Stimulated activated CD4-positive, alpha-beta T cell treated with anti-CD3 and anti-CD28 coated beads, TNF-alpha, amount 100 ng/mL, for 48 hours (primary cell): ENCODE measurements at regions not wholly inside any gene's neighbourhood (a gene's known extent, or its start where the extent isn't known, plus 50 kb on each side); places are given as distances from the start of the nearest gene placed in this dataset.

Experiments
- DNase-seq, 3 donors: peaks; one replicate each; pipeline ENCODE4 v3.0.0-alpha.2; 2020; ENCODE audit warnings: low read depth in 3 of 3

DNA sequence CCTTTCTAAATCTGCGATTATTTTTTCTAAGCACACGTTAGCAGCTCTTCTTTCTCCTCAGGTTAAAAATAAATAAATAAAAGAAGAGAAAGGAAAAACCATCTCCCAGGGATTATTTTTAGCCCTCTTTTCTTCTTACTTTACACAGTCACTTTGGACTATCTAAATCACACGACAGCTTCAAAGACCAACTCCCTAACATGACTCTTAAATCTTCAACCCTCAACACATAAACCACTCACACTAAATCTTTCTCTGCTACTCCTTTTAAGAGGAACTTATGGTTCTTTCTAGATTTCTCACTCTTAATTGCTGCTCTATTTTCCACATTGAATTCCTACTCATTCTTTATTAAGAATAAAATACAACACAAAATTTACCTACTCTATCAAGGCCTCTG lies 1095.0 kb upstream of the B3GALT2 start:
- no peak for DNase-seq

DNA sequence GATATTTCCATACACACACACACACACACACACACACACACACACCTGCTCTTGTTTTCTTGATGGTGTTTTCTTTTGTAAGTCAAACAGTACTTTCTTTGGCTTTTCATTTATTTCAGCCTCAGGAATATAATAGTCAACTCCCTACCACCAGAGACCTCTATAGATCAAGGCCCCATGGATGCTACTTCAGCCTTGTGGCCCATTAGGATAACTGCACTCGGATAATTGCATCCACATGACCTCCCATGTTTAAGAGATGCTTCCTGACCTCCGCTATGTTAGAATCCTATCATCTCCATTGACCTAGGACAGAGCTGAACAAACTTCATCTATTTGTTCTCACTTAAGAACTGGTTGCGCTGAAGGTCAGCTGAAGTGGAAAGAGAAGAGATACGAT lies 1094.0 kb upstream of the B3GALT2 start:
- no peak for DNase-seq

DNA sequence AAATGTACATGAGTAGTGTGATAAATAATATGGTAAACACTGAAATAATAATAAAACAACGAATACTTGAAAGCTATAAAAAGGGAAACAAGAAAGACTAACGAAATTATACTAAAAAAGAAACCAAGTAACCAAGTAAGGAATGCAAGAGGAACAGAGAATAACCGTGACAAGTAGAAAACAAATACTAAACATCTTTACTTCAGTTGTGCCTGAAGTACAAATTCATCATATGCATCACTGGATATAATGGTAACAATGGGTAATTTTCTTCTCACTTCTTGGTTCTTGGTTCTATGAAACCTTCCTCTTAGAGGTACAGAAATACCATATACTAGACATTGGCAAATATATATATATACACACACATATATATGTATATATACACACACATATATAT lies 1093.6 kb upstream of the B3GALT2 start:
- DNase-seq: no peak

DNA sequence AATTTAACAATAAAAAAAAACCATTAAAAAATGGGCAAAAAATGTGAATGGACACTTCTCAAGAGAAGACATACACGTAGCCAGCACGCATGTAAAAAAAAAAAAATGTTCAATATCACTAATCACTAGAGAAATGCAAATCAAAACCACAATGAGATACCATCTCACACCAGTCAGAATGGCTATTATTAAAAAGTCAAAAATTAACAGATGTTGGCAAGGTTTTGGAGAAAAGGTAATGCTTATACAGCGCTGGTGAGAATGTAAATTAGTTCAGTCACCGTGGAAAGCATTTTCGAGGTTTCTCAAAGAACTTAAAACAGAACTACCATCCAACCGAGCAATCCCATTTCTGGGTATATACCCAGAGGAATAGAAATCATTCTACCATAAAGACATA lies 1091.5 kb upstream of the B3GALT2 start:
- DNase-seq: no peak

DNA sequence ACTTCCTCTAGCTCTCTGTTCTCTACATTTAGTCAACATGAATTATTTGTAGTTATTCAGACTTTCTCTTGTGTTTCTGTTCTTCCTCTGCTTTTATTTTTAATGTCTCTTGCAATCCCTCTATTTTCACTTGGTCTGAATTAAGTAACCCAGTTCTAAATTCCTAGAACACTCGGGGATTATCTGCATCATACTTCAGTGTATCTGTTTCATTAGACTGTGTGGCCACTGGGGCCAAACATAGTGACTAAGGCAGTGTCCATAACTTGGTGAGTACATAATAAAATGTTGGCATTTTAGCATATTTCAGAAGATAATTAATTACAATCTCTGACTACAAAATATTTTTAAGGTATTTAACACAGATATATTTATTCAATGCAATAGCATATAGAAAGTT lies 1087.2 kb upstream of the B3GALT2 start:
- DNase-seq: no peak

DNA sequence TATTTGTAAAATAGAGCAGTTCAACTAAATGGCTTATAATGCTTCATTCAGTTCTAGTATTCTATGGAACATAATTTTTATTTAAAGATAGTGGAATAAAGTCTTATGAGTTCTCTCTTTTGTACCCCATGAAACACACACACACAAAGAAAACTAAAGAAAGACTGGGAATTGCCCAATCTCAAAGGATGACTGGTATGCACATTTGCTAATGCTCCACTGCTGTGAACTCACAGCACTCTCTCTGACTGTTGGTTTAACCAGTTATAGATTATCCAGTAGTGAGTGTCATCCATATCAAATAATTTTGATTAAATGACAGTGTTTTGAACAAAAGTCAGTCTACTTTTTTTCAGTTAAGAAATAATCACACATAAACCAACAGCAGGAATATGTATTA lies 1082.4 kb upstream of the B3GALT2 start:
- DNase-seq: no peak

DNA sequence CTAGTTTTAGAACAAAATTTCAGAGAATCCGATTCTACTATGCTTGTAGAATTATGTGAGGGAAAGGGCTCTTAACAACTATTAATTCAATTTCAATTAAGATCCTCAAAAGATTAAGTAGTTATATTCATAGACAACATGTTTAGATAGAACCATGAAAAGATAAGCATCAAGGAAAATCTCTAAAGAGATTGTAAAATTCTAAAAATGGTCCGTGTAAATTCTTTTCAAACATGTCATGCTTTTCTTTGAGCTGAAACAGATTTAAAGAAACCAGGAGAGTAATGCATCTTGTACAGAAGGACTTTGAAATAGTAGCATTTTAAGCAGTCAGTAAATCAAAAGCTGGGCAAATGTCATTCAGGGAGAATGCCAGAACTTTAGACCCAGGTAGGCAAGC lies 1080.6 kb upstream of the B3GALT2 start:
- DNase-seq: no peak

DNA sequence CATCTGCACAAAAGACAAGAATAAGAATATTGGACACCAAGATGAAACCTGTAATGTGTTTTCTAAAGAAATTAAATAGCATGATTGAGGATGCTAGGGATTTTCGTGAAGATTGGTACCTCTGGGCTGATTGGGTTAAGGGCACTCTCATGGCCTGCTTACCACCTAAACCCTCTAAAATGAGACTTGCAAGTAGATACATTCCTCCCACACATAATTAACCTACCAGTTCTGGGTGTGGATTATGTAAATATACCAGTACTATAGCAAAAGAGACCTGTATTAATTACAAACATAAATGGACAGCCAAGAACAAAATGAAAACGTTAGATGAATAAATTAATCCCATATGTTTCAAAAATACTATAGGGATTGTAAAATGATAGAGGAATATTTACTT lies 1069.6 kb upstream of the B3GALT2 start:
- DNase-seq: no peak

DNA sequence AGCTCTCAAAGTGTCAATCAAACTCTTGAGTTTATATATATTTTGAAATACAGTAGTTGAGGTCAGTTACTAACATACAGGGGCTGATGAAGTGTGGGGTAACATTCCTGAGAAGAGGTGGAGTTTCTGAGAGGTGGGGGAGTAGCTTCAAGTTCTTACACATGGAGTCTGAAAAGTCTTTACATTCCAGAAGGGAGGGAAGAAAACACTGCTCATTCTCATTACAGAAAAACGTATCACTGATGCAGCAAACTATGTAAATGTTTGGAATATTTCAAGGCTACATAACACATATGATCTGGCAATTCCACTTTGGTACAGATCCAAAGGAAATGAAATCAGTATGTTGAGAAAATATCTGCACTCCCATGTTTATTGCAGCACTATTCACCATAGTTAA lies 1065.8 kb upstream of the B3GALT2 start:
- DNase-seq: no peak

DNA sequence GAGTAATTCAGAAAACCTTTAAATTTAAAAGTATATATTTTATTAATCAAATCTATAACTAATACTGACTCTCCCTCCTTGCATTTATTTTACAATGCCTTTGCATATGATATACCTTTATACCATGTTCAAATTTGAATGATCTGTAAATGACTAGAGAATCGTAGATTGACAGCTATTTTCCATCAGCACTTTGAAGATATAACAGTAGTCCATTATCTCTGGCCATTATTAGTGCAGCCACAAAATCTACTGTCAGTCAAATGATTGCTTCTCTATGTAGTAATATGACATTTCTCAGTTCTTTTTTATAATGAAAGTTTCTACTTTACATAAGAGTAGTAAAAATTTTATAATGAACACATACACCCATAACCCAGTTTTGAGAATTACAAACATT lies 1054.8 kb upstream of the B3GALT2 start:
- DNase-seq: no peak

DNA sequence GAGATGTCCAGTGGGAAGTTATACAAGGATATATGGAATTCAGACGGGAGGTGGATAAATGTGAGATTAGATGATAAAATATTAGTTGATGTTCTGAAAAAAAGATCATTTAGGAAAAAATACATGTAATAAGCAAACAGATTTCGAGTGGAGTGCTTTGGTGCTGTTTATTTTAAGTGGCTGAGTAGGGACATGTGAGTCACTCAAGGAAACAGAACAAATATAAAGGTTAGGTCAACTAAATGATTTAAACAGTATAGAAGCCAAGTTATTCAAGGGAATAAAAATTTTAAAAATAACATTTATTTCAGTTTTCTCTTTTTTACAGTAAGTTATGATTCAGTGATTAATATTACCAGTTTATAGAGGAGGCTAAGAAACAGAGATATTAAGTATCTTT lies 1046.7 kb upstream of the B3GALT2 start:
- no peak for DNase-seq

DNA sequence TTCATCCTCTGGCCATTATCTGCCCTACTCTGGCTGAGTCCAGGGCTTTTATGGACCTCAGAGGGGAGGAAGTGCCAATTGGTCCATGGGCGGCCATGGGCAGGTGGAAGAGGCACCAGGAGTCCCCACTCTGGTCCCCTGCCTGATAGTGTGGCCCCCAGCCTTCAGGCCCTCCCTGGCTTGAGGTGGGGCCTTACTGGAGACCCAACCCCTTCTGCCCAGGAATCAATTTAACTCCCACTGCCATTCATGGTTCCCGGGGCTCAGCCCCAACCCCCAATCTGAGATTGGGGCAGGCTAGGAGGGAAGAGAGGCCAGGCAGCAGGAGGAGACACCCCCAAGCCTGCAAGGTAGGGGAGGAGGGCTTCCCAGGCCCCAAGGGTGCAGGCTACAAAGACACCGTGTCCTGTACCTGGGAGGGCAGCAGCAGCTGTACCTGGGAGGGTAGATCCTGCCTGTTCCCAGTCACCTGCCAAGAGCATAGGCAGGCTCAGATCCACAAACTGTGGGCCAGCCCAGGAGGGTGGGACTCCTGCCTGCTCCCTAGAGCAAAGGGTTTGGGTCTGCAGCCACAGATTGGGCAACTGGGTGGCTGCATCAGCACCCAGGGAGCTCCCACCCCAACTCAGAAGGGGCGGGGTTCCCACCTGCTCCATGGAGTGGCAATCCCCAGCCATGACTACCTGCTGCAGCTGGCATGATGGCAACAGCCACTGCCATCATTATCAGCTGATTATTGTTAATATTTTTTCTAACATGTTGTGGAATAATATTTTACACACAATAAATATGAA lies 1044.1 kb upstream of the B3GALT2 start:
- DNase-seq: no peak

DNA sequence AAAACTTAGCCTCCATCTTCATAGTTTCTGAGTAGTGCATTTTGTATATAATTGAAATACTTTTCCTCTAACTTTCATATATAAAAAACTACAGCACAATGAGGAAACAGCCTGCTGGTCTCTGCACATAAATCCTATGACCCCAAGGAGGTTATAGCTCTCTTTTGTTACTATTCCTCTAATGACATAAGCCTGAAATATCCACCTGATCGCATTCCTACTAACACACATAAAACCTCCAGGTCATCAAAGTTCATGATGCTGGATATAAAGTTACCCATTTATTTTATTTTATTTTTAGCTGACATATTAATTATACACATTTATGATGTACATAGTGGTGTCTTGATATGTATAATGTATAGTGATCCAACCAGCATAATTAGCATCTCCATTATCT lies 1042.0 kb upstream of the B3GALT2 start:
- DNase-seq: no peak

DNA sequence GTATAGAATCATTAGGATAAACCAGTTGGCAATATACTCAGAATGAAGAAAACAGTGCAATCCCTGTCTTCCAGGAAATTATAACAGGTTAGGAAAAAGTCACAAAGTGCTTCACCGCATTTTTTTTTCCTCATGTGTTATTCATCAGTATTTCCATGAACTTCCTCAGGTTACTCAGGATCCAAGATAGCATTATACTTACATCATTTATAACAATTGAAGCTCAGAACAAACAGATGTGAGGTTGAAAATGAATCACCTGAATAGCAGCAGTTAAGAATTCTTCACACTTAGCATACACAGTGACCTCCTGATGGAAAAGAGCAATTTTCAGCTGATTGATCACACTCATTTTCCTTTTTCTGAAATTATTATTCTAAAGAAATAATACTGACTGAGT lies 1040.7 kb upstream of the B3GALT2 start:
- no peak for DNase-seq

DNA sequence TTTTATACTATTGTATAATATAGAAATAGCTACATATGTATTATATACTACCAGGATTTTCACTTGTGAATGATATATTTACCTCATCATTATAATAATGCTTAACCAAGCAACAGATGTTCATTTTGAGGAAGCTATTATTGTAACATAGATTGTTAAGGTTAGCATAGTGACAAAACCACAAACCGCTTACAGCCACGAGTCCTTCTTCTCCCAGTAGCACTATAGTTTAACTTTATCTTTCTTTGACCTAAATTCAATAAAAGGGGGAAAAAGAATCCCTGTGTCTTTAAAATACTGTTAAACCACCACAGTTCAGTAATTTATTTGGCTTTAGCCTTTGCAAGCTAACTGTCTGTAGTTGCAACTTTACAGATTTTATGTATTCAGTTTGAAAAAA lies 1039.4 kb upstream of the B3GALT2 start:
- no peak for DNase-seq

DNA sequence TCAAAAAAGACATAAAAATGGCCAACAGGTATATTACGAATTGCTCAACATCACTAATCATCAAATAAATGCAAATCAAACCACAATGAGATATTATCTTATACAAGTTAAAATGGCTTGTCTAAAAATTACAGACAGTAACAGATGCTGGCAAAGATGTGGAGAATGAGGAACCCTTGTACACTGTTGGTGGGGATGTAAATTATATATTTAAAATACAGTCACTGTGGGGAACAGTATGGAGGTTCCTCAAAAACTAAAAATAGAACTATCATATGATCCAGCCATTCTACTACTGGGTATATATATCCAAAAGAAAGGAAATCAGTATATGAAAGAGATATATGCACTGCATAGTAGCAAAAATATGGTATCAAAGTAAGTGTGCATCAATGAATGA lies 1037.2 kb upstream of the B3GALT2 start:
- no peak for DNase-seq

DNA sequence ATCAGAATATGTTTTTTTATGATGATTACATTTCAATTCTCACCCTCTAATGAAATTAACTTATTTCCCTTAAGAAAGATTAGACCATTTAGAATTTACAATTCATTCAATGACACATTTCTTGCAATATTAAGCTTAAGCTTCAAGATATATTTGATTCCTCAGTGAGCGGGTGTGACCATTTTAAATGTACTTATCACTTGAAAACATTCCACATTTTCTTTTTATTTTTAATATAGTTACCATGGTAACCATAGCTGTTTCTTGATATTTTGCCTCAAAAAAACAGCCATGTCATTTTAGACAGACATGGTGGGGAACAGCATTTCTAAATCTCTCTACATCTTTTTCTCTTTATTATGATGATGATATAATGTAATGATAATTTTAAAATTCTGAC lies 1029.0 kb upstream of the B3GALT2 start:
- DNase-seq: no peak

DNA sequence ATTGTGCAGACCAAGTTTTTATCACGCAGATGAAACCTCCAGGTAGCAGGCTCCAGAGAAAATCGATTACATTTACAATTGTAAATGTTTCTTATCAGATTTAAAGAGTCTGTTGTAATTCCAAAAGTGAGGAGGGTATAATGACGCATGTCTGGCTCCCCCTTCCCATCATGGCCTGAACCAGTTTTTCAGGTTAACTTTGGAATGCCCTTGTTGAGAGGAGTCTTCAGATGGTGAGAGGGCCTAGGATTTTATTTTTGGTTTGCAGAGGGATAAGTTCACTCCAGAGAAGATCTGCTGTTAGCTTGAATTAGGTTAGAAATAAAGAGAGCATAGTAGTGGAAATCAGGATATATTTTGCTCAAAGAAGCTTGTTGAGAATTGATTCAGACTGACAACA lies 1028.3 kb upstream of the B3GALT2 start:
- no peak for DNase-seq

DNA sequence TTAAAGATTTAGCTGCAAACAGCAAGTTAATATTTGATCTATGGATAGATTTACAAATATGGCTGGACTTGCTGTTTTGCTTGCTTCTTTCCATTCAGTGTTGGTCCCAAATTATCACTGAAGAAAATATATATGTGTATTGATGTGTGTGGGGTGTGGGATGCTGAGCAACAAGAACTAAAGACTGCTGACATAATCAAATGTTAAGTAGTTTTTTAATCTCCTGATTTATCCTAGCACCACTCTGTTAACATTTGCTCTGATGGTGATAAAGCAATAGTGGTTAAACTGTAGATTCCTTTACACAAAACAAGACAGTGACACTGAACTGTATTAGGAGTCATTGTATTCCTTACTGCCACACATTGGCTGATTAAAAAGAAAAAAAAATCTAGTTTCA lies 1023.5 kb upstream of the B3GALT2 start:
- no peak for DNase-seq

DNA sequence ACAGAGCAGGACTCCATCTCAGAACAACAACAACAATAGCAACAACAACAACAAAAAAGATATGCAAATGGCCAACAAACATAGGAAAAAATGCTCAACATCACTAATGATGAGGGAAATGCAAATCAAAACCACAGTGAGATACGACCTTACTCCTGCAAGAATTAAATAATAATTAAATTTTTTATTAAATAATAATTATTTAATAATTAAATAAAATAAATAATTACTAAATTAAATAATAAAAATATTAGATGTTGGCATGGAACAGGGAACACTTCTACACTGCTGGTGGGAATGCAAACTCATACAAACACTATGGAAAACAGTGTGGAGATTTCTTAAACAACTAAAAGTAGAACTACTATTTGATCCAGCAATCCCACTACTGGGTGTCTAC lies 1022.3 kb upstream of the B3GALT2 start:
- no peak for DNase-seq

DNA sequence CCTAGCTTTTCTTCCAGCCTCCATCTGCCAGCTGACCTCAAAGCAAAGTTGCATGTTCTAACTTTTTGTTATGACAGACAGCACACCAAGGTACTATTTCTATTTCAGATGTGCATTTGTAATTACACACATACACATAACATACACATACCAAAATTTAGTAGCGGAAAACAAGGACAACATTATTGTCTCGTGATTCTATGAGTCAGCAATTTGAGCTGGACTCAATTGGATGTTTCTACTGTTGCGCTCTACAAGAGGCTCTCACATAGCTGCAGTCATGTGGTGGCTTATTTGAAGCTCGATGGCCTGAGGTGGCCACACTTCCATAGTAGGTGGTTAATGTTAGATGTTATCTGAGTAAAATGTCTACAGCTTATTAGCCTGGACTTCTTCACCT lies 1010.1 kb upstream of the B3GALT2 start:
- no peak for DNase-seq

DNA sequence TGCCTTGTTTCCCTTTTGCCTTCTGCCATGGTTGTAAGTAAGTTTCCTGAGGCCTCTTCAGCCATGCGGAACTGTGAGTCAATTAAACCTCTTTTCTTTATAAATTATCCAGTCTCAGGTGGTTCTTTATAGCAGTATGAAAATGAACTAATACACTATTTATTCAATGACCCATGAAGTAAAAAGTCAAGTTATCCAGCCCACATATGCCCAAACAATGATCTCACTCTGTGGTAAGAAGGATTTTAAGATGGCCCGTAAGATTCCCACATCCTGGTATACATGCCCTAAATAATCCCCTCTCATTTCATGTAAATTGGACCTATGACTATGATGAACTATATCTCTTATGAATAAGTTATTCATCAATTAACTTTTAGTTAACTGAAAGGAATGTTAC lies 1008.3 kb upstream of the B3GALT2 start:
- DNase-seq: no peak

DNA sequence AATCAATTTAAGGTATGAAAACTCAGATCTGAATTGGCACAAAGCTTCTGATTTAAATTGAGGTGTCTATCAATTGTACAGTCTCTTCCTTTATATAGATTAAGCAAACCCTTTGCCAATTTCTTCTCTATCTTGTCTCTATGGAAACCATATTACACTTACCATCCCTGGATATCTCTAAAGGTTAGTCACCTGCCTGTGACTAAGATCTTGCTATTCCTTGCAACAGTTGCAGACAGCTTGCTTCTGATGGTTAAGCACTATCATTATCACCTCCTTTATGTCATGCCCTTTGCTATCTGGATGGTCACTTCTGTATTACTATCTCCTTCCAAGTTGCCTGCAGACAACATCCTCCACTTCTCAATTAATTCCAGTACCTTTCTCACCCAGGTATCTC lies 998.6 kb upstream of the B3GALT2 start:
- no peak for DNase-seq

DNA sequence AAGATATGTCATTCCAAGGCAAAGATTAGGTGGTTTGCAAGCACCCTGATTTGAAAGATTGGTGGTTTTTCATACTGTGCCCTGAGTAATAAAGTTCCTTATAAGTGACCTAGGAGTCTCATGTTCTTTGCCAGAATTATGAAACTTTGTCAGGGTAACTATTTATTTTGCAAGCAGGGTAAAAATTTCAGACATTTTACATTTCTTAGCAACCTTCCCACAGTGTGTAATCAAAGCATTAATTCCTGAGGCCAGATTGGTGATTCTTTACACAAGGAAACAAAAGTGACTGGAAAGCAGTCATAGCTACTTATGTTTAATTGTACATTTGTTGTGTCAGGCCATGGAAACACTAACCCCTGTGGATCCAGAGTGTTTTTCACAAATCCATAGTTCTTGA lies 998.0 kb upstream of the B3GALT2 start:
- DNase-seq: no peak
